ENCODE measurements at regions not wholly inside any gene's neighbourhood (a gene's known extent, or its start where the extent isn't known, plus 50 kb on each side); places are given as distances from the start of the nearest gene placed in this dataset.
A peak's percentile ranks its signal among the peaks of the same experiment; 100 is the strongest.
"Not testable (repeated sequence)": the region's sequence is repeated elsewhere in the genome, so short reads cannot be mapped to it uniquely, and the experiment has no call there.

DNA sequence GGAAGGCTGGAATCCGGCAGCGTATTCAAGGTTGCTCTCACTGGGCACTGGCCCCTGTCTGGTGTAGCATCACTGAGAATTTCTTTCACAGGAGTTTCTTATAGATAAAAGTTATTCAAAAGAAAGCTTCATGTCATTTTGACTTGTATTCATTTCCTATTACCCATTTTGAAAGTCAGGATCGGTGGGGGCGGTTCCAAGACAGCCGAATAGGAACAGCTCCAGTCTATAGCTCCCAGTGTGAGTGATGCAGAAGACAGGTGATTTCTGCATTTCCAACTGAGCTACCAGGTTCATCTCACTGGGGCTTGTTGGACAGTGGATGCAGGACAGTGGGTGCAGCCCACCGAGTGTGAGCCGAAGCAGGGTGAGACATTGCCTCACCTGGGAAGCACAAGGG, 51.5 kb upstream of the CDC42EP3 start:
- not testable (repeated sequence) for DNase-seq (ENCODE audit: low read depth)

DNA sequence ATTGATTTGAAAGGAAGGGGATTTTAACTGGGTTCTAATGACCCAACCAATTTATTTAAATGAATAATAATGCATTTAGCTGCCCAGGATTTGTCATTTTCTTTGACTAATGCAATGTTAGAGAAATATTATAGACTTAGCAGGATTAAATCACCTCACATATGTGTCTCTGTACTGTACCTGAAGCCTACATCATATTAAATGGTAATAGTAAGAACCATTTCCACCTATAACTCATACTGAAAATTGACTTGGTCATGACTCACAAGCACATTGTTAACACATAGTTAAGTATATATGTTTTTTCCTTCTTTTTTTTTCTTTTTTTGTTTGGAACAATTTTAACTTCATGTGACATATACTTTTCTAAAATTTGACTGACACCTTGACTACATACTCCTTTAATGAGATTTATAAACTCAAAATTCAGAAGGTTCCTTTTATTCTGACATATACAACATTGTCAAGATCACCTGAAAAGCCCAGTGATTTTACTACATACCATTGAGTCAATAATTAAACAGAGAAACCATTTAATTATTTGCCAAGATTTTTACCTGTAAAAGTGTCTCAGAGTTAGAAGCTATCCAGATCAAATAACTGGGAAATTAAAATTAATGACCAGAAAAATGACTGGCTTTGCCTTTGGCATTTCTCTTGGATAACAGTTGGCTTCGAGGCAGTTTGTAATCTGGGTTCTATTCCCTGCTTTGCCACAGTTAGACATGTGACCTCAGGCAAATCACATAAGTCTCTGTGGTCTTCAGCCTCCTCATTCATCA, 58.8 kb upstream of the CDC42EP3 start:
- no peak for DNase-seq (ENCODE audit: low read depth)

DNA sequence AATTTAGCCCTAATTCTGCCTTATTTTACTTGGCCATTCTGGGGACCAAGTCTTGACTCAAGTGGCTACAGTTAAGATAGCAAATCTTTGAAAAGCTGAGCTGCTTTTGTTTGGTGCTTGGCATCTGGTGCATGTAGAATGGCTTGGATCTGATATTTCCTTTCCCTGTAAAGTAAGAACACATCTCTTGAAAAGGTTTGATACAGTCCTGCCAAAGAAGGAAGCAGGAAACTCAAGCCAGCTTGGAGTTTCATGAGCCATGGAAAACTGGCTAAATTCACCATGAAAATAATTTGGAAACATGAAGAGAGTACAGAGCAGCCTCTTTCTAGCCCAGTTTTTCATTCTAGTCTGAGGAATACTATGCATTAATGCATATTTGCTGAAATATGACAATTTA, 61.0 kb upstream of the CDC42EP3 start:
- not testable (repeated sequence) for DNase-seq (ENCODE audit: low read depth)

DNA sequence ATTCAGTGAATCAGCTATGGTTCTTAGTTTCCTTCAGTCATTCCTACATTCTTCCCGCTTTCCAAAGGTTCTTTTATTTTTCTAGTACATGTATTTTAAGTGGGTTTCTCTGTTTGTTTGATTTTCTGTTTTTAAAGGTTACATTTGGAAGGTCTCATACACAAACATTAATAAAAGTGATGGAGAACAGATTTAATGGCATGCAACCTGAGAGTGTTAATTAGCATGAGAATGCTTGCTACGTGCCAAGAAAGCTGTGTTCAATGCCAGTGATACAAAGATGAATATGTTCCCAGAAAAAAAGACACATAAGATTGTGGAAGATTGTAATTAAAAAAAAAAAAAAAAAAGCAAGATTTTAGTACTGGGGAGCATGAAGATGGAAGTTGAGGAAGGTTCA, 61.8 kb upstream of the CDC42EP3 start:
- no peak for DNase-seq (ENCODE audit: low read depth)

DNA sequence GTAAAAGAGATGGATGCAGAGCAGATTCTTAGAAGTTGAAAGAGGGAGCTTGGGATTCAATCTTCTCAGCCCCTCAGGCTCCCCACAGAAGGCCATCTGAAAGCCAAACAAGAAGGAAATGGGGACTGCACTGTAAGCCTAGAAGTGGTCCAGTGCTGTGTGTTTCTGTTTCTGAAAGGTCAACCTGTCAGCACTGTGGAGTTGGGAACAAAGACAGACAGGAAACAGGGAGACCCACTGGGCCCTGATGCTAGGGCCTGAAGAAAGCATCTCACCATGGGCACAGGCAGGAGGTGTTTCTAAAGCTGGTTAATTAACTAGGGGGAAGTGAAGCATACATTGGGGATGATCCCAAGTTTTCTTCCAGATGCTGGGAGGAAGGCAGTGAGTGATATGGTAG, 62.5 kb upstream of the CDC42EP3 start:
- DNase-seq (ENCODE audit: low read depth): not testable (repeated sequence)

DNA sequence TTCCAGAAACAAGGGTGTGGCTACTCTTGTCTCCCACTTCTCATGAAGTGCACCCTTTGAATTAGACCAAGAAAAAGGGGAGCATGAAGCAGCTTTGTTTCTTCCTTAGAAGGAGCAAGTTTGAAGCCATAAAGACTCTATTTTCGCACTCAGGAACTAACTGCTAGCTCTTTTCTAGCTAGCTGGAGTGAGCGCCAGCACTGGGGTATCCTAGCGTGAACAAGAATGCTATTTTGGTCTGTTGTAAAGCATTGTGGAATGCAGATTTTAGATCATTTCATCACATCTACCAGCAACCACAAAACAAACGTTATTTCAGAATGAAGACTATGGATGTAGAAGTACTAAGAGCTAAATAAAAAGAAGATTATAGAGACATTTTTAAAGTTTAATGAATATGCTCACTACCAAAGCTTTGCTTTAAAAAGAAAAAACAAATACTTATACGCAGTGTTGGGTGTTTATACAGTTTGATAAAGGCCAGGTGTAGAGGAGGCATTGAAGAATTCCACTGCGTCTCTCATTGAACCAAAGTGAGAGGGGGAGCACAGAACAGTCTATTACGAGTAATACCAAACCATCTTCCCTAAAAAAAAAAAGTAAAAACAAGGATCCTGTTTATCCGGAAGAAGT, 63.6 kb upstream of the CDC42EP3 start:
- DNase-seq (ENCODE audit: low read depth): peak; percentile 39

DNA sequence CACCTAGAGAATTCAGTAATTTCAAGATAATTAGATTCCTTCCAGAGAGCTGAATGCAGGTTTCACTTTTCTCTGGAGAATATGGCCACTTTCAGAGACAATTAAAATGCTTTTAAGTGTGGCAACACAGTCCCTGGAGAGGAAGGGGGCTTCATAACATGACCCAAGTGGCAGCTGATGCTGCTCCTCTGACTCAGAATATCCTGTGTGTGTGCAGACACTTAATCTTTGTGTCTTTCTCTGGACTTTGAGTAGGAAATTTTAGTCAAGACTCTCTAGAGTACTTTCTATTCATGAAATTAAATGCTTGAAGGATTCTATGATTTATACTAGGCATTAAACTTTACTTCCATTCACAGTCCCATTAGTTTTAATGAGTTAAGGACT, 64.1 kb upstream of the CDC42EP3 start:
- DNase-seq (ENCODE audit: low read depth): peak; percentile 52

DNA sequence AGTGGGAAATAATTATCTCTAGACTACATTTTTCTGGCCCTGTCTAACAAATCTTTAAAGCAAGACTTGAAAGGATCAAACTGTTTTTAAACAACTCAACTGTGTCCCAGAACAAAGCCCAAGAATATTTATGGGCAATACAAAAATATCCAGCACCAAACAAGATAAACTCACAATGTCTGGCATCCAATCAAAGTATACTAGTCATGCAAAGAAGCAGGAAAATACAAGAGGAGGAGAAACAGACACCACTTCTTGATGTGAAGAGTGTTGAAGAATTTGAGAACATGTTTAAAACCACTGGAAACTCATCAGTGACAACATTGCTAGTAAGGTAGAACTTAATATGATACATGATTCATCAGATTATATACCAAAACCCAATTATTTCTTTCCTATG, 66.1 kb upstream of the CDC42EP3 start:
- DNase-seq (ENCODE audit: low read depth): peak; percentile 31

DNA sequence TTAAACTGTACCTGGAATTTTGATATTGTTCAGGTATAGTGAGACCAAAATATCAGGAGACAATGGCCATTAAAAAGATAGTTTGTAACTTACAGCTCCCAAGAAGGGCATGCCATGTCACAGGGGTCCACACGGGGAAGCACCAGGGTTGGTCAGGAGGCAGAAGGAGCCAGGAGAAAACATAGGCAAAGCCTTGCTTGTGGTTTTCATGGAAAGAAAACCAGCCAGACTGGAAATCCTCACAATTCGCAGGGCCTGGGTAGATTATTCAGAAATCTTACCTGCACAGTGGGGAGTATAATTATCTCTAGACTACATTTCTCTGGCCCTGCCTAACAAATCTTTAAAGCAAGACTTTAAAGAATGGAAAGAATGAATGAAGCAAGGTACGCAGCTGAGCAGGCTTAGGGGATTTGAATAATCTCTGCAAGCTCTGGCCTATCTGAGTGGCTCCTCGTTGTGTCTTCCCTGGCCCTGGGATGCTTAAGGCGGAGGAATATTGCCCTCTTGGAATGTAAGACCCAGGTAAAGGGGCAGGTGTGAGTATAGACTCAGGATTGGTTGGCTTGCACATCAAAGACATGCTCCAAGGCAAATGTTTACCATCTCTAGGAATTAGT, 66.9 kb upstream of the CDC42EP3 start:
- no peak for DNase-seq (ENCODE audit: low read depth)

DNA sequence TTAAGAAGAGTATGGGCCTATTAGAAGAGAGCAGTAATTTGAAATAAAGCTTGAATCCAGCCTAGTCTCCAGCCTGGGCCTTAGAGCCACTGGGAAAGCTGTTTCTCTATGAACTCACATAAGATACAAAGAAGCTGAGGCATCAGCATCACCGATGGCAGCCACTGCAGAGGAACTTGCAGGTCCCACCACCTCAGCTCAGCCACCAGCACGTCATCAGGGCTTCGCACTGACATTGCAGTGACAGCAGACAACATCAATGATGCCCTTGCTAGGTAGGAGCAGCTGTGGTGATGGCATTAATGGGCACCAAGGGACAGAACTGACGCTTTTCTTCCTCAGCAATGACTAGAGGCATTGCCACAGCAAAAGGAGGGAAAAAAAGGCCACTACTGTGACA, 67.7 kb upstream of the CDC42EP3 start:
- DNase-seq (ENCODE audit: low read depth): no peak

DNA sequence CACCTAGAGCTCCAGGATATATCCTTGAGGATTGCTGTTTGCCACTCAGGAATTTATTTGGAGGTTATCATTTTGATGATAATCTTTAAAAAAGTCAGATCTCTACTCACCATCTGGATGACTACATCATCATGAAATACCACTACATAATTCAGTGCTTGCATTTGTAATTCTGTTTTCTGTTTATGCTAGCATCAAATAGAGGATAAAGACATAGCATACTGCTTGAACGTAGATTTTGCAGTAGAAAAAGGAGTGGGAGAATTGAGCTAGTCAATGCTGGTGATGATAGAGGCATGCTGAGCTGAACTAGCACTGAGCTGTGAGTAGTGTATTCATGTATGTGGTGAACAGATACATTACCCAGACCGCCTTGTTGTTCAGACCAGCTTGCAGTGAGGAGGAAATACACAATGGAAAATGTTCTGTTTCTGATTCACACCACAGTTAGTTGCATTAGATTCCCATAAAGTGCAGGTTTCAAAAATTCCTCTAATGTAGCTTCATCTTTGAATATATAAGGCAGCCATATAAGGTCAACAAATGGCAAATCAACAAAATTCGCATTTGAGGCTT, 68.8 kb upstream of the CDC42EP3 start:
- no peak for DNase-seq (ENCODE audit: low read depth)

DNA sequence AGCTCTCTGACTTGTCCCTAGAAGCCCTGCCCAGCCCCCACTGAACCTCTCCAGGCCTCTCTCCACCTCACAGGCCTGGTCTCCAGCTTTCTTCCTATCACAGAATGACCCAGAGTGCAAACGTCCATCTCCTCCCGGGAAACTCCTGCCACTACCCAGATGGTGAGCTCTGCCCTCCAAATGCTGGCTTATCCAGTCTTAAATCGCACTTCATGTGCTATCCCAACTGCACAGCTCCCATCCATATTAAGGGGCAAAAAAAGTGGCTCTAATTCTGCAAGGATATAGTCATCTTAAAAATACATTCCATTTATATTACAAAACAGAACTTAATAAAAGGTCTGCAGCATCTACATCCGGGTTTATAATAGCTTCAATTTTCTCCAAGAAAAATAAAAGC, 70.8 kb upstream of the CDC42EP3 start:
- peak; percentile 26 for DNase-seq (ENCODE audit: low read depth)

DNA sequence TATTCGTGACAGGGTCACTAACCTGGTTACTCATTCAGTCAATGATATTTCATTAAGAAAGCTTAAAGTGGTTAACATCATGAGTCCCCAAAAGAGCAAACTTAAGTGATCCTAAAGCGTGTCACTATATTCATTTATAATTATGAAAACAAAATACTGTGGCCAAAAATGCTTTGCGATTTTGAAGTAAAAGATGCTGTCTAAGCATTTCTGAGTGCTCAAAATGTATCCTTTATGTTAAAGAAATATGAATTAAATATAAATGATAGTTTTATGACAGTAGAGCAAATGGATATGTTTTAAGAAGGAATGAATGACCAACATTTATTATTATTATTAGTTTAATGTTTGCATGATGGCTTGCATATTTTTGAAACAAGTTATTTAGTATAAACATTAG, 72.6 kb upstream of the CDC42EP3 start:
- no peak for DNase-seq (ENCODE audit: low read depth)

DNA sequence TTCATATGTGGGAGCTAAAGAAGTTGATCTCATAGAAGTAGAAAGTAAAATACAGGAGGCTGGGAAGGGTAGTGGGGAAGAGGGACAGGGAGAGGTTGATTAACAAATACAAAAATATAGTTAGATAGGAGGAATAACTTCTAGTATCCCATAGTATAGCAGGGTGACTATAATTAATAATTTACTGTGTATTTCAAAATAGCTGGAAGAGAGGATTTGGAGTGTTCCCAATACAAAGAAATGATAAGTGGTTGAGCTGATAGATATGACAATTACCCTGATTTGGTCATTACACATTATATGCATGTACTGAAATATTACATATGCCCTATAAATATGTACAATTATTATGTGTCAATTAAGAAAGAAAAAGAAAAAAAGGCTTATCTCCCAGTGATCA, 73.5 kb upstream of the CDC42EP3 start:
- DNase-seq (ENCODE audit: low read depth): not testable (repeated sequence)

DNA sequence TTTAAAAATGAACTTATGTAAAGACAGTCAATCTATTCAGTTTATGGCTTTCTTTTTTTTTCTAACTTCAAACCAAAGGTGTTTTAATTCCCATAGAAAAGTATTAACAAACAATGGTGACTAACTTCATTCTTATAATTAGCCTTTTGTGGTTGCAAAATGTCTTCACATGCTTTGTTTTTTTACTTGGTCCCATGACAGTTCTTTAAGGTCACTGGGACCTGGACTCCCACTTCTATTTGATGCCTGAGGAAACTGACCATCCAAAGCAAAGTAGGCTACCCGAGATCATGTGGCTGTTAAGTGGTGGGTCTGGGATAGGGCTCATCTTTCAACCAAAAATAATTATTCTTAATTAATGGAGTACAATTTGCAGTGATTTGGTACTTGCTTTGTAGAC, 74.6 kb upstream of the CDC42EP3 start:
- not testable (repeated sequence) for DNase-seq (ENCODE audit: low read depth)

DNA sequence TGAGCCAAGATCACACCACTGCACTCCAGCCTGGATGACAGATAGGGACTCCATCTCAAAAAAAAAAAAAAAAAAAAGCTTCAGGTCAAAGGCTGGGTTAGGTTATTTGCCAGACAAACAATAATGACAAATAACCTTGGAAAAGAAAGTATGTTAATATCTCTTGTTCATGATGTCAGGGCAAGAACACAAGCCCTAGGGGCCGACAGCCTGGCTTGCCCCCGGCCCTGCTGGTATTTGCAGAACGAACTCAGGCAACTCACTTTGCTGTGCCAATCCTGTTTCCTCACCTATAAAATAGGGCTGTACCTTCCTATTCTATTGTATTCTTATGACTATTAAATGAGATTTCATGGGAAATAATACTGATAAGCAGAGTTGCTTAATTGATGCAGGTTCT, 75.4 kb upstream of the CDC42EP3 start:
- no peak for DNase-seq (ENCODE audit: low read depth)

DNA sequence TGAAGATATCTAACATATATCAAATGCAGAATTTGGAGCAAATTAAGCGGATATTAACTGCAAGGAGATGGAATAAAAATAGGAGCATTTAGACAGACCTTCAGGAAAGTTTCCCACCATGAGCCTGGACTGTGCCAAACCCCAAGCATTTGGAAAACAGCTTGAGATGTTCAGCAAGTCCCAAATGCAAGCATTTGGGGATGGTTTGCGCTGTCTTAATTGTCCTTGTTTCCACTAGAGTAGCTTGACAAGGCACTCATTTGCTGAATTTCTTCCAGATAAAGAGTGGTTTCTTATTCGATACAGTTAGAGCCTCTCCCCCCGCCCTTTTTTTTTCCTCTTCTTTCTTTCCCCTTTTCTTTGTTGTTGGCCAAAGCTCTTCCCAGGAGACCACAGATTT, 77.1 kb upstream of the CDC42EP3 start:
- DNase-seq (ENCODE audit: low read depth): no peak

DNA sequence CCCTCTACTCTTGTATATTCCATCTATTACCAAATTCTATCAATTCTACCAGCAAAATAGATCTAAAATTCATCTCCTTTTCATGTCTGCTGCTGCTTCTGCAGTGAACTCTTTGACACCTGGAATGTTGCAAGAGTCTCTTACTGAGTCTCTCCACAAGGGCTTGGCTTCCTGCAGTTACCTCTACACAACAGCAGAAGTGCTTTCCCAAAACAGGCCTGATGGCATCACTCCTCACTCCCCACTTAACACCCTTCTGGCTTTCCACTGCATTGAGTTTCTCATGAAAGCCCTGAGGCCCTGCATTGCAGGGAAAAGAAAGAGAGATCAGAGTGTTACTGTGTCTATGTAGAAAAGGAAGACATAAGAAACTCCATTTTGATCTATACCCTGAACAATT, 78.8 kb upstream of the CDC42EP3 start:
- not testable (repeated sequence) for DNase-seq (ENCODE audit: low read depth)

DNA sequence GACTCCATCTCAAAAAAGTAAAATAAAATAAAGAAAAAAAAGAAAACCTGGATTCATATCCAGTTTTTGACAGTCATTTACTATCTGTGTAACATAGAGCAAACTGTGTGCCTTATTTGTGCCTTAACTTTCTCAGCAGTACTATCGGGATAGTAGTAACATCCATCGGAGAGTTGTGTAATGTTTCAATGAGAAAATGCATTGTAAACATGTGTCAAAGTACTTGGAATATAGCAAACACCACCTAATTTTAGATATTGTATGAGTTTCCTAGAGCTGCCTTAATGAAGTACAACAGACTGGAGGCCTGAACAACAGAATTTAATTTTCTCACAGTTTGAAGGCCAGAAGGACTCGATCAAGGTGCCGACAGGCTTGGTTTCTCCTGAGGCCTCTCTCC, 81.3 kb upstream of the CDC42EP3 start:
- DNase-seq (ENCODE audit: low read depth): no peak

DNA sequence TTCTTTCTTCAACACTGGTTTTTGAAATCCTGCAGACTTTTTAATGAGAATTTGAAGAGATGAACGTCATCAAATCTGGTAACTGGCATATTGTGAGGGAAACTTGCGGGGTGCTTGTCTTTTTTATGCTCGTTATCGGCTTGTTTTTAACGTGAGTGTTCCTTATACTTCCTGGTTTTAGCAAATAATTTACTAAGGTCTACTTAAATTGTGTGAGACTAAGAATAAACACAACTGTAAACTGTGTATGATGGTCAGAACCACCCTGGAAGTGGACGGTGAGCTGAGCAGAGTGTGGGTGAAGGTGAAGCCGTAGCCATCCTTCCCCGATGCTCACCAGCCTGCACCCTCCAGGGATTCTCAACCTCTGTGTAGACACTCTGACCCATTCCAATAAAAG, 82.3 kb upstream of the CDC42EP3 start:
- no peak for DNase-seq (ENCODE audit: low read depth)

DNA sequence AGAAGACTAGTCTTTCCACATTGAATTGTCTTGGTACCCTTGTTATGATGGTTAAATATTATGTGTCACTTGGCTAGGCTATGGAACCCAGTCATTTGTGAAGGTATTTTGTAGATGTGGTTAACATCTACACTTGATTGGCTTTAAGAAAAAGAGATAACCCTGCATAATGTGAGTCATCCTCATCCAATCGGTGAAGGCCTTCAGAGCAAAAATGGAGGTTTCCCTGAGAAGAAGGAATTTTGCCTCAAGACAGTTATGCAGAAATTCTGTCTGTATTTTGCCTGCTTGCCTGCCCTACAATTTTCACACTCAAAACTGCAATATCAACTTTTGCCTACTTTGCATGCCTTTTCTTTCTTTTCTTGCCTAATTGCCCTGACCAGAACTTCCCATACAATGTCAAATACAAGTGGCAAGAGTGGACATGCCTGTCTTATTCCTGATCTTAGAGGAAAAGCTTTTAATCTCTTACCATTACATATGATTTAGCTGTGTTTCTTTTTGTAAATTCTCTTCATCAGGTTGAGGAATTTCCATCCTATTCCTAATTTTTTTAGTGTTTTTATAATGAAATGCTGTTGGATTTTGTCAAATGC, 84.6 kb upstream of the CDC42EP3 start:
- DNase-seq (ENCODE audit: low read depth): not testable (repeated sequence)

DNA sequence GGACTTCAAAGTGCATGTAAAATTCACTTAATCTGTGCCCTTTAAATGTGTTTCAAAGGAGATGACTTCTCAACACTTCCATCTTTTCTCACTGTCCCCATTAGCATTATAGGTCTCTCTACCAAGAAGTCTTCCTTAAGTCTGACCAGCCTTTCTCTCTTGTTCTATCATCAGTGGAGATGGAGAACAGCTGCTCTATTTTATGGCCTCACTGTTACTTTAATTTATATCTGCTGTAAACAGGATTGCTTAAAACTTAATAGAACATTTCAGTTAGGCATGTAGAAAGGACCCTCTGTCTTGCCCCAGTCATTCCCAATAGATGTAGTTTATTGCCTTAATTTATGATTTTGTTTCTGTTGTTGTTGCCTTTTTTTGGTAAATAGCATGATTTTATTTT, 86.0 kb upstream of the CDC42EP3 start:
- not testable (repeated sequence) for DNase-seq (ENCODE audit: low read depth)
